GM21717 (cell line): ENCODE measurements at regions not wholly inside any gene's neighbourhood (a gene's known extent, or its start where the extent isn't known, plus 50 kb on each side); places are given as distances from the start of the nearest gene placed in this dataset.
"Not testable (repeated sequence)": the region's sequence is repeated elsewhere in the genome, so short reads cannot be mapped to it uniquely, and the experiment has no call there.

Experiments used
- ATAC-seq: cut with Tn5 transposase; IDR thresholded peaks from one replicate; pipeline ENCODE4 v1.9.1; 2021; ENCODE audit warnings: mild to moderate bottlenecking, moderate library complexity; ENCODE audit not compliant: unreplicated experiment

DNA sequence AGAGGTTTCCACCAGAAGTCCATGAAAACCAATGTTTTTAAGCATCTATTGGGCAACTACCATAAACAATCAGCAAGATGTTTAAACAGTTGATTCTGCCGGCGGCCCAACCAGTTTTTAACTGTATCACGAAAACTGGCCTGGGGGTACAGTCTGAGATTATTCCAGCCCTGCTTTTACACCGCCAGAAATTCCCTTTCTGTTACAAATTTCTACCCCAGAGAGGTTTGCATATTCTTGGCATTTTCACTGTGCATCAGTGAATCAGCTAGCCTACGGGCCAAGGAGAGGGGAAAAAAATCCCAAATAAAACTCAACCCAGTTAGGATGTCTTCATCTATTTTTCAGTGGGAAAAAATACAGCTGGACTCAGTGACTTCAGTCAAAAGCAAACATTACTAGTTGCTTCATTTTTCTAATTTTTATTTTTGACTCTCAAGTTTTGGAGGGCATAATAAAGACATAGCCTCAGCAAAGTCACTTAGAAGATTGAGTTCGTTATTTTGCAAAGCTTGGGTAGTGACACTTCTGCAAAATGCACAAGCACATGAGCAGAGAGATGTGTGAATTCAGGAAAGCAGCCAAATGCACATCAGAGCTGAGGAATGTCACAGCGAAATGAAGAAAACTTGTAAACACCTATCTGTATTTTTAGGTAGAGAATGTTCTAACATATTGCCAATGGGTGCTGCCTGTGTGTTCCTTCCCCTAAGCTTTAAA is 167.8 kb upstream of the GK2 start:
- ATAC-seq: no peak

DNA sequence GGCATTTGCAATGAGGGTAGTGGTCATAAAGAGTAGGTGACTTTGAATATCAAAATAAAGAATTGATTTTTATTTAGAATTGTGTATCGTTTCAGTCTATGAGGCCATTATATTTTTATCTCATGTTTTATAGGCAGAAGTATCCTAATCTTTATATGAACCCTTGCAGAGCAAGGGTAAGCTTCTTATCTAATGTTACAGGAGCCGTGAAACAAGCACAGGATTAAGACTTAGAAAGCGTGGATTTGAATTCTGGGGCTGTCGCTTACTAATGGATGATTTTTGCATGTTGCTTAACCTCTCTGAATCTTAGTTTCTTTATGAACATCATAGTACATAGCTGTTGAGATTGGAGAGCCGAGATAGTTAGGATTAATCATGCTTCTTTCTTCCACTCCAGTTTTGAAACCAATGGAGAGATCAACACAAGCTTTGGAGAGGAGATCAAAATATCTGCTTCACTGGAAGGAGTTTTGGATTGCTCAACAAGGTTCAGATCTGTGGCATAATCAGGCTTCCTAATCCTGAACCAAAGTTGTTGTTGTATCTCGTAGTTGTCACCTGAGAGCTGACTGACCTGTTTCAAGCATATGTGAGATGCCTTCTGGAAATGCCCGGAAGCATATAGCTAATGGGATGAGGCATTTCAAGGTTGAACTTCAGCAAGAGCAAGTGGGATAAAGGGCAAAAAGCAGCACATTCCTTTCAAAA is 166.9 kb upstream of the GK2 start:
- ATAC-seq: no peak

DNA sequence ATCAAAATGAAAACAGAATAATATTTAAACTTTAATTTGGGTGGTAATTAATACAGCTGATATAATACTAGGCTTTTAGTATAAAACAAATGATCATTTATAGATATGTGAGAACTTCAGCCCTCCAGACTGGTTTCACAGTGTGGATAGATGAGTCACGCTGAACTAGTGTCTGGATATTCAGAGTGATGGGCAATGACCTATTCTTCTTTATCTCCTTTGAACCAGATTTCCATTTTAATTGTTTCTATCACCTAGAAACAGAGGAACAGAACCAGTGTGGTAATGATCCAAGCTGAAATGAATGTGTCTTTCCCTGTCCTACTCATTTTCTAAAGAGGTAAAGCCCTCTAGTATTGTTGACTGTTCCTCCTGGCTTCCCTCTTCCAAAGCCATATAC is 155.2 kb upstream of the GK2 start:
- ATAC-seq: no peak

DNA sequence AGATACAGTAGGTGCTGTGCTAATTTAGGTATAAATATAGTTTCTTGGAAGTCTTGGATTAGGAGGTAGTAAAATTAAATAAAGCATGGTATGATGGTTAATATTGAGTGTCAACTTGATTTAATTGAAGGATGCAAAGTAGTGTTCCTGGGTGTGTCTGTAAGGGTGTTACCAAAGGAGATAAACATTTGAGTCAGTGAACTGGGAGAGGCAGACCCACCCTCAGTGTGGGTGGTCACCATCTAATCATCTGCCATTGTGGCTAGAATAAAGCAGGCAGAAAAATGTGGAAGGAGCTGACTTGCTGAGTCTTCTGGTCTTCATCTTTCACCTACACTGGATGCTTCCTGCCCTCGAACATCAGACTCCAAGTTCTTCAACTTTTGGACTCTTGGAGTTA is 153.7 kb upstream of the GK2 start:
- ATAC-seq: no peak

DNA sequence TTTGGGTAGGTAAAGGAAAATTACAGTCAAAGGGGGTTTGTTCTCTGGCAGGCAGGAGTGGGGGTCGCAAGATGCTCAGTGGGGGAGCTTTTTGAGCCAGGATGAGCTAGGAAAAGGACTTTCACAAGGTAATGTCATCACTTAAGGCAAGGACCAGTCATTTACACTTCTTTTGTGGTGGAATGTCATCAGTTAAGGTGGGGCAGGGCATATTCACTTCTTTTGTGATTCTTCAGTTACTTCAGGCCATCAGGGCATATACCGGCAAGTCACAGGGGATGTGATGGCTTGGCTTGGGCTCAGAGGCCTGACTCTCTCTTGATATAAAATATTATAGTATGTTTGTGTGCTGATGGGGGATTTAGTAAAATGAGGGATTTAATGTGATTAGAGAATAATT is 151.4 kb upstream of the GK2 start:
- ATAC-seq: not testable (repeated sequence)

DNA sequence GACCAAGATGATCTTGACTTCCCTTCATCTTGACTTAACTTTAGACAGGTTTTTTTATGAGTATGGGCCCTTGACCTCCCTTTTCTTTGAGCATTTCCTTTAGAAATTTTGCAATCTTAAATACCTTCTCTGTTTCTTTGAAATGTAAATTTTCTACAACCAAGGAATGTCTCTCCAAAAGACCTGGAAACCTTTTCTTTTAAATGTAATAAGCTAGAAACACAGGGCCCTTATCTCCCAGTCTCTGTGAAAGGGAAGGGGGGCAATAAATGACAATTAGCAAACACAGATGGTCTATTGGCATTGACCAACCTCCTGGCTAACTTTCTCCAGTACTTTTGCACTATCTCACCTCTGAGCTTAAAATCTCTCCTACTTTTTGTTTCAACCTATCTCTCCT is 144.3 kb upstream of the GK2 start:
- no peak for ATAC-seq

DNA sequence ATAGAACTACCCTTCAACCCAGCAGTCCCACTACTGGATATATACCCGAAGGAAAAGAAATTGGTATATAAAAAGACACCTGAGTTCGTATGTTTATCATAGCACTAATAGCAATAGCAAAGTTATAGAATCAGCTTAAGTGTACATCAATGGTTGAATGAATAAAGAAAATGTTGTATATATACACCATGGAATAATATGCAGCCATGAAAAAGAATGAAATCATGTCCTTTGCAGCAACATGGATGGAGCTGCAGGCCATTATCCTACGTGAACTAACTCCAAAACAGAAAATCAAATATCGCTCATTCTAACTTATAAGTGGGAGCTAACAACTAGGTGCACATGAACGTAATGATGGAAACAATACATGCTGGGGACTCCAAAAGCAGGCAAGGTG is 143.5 kb upstream of the GK2 start:
- no peak for ATAC-seq

DNA sequence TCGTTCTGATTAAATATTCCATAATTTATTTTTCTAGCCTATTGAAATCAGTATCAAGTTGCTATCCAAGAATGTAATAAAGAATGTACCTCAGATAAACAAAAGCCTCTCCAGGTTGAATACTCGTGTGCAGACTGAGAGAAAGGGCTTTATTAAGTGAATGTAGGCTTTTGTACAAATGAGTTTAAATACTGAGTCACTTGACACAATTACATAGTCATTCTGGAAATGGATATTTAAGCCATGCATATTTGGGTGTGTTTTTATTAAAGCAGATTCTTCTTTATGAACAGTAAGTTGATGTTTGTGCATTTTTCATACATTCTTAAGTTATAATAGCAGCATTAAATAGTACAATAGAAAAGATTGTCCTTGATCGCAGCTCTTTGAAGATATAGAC is 139.8 kb upstream of the GK2 start:
- ATAC-seq: no peak

DNA sequence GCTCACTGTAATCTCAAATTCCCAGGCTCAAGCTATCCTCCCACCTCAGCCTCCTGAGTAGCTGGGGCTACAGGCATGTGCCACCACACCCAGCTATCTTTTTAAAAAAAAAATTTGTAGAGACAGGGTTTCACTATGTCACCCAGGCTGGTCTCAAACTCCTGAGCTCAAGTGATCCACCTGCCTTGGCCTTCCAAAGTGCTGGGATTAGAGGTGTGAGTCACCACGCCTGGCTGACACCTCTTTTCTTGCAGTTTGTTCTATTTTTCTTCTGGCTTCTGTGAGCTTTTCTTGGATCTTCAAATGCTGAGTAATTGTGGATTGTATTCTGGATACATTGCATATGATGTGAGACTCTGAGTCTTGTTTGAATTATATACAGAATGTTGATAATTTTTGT is 137.3 kb upstream of the GK2 start:
- ATAC-seq: not testable (repeated sequence)

DNA sequence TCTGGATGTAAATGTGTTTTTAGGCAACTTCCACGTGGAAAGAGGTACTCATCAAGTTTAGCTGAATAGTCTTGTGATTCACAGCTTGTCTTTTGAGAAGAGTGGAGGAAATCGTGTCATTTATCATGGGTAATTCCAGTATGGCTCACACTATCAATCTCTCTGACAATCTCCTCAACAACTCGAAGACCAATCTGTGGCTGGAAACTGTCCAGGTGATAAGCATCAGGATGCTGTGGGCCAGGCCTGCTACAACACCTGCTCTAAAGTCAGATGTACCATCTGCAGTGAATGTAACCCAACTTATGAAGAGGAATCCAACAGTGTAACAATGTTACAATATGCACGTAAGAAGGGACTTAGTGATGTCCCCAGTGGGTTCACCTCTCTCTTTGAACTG is 132.1 kb upstream of the GK2 start:
- ATAC-seq: no peak

DNA sequence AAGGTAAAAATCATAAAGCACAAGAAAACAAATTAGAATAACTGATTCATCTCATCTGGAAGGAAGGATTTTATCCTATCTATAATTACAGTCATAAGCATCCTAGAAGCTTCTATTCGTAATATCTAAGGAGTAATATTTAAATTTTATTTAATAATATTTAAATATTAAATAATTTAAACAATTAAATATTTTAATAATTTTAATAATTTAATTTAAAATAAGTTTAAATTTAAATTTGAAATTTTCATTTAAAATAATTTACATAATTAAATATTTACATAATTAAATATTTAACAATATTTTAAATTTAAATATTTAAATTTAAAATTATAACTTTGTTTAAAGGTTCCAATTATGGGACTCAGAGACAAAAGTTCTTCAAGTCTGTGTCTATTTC is 127.5 kb upstream of the GK2 start:
- no peak for ATAC-seq

DNA sequence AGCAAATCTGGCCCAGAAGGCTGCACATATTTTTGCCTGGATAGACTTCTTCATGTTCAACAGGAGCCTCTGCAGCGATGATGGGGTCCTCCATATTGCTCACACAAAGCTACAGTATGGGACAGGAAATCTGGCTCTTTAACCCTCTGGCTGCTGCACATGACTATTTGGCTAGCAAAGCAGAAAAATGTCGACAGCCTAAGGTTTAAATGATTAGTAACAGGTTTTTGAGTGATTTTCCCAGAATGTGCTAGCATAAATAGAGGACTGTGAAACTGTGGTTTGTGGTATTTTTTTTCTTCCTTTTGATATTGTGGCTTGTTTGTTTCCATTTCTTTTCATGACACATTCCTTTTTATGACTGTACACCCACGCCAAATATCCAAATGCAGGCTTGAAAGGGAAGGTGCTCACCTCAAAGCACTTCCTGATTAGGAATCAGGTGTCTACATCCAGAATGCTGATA is 120.2 kb upstream of the GK2 start:
- no peak for ATAC-seq

DNA sequence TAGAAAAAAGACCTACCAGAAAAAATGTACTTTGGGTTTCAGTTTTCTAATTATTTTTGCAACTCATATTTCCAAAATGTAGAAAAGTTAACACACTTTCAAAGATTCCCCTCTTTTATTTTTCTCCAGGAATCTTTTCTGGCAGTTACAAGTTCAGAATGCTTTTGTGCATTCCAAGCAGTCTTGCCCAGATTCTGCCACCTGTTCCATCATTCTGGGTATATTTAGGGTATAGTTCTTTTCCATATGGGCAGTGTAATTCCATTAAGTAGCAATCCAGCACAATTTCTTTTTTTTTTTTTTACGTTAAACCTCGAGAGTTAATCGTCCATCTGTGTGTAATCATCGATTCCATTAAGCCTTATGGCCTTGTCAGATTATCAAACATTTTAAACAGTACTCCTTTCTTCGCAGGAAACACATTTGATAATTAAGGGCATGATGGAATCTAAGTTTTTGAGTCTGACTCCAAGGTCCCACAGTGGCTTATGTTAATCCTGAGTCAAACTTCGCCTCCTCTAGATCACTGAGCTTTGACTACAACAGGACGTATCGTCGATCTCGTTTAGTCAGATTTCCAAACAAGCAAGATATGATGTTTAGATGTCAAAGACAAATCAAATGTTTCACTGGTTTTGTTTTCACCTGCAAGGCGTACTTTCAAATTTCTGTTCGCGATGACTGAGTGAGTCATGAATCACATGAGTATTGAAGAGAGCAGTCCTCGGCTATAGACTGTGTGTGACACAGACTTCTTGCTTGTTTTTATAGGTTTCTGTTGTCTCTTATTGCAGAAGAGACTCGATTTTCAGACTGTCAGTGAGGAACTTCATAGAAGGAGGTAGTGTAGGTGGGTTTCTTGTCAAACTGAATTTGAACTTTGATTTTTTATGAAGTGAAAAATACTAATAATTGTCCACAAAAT is 118.9 kb upstream of the GK2 start:
- ATAC-seq: no peak

DNA sequence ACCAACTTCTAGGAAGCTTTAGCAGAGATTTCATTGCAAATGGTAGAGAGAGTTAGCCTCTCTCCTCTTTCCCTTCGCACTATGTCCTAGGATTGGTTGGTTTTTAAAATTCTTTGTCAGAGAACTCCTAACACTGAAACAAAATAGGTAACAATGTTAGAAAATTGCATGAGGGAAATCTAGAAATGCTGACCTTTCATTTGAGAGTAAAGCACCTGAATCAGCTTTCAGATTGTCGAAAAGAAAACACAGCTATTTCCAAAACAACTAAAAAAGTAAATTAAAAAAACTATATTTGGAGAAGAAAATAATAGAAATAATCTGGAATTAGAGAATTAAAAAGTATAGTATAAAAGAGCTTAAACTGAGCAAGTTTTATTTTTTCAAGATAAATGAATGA is 108.1 kb upstream of the GK2 start:
- ATAC-seq: no peak

DNA sequence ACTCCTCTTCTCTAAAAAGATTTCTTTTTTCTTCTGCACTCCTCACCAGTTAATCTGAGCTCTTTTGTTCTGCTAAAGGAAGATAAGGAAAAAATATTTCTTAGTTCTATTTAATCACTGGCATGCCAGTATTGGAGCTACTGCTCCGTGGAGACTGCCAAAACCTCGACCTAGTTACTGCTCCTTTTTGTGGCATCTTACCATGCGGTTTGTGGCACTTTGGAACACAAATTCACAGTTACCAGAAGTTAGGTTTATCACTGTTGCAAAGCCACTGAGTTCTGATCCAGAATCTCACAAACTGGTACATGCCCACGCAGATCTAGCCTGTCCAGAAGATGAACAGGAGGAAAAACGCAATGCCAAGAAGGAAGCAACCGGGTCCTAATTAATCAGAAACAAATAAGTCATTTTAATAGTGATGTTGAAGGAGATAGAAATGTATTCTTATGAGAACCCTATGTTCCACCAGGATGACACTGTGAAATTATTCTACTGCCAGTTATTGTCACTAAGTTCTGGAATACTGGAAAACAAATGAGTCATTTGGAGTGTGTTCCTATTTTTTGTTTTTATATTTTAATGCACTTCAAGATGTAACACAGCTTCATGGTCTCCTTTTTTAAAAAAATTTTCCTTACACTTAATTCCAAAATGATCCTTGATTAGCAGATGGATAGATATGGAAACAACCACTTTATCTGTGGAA is 106.7 kb upstream of the GK2 start:
- no peak for ATAC-seq

DNA sequence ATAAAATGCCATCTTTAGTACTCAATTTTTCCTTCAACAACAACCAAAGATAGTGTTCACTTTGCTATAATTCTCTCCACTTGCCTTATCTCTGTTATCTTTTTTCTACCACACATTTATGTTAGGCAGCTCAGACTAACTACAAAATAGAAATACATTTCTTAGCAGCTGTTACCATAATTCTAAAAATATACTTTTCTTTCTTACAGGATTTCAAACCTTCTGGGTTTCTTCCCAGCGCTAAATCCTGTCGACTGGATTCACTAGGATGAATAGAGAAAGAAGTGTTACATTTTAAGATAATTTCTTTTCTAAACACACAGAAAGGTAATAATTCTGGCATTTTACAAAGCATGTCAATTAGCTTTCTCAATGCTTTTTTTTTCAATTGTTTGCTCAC is 105.5 kb upstream of the GK2 start:
- ATAC-seq: no peak

DNA sequence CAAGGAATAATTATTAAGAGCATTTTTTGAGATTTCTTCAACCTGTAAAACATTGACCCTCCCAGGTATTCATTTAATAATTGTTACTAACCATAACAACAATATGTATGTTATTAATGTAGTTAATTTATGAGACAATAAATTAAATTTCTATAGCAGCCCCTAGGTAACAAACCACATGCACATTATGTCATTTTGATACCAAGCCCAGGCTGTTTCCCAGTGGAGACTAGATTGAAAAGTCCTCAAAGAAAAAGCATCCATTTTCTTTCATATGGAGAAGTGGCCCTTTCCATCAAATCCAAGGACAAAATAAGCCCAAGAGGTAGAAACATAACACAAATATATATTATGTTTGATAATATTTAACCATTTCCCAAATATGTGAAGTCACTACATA is 104.3 kb upstream of the GK2 start:
- ATAC-seq: no peak

DNA sequence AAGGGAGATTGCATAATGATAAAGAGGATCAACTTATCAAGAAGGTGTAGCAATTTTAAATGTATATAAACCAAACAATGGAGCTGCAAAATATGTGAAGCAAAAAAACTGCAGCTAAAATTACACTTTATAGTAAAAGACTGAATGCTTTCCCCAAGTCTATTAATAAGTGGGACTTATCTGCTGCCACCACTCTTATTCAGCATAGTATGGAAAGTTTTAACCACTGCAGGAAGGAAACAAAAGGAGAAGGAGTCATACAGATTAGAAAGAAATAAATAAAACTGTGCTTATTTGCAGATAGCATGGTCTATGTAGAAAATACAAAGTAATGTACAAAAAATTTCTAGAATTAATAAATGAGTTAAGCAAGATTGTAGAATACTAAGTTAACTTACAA is 94.1 kb upstream of the GK2 start:
- ATAC-seq: no peak

DNA sequence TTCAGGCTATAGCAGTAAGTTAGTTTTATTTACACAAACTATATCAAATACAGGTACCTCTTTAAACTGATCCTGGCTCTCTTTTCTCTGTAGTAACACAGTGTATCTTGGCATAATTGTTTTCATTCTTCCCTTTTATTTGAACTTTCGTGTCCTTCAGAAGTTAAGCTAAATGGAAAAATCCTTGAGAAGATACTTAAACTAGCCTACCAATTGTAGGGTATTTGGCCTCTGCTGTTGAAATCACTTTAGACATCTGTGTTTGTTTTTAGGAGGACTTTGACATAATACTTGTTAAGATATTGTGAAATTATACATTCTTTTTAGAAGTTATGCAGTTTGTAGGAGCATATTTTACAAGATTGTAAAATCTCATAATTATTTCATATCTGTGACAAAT is 90.3 kb upstream of the GK2 start:
- ATAC-seq: no peak

DNA sequence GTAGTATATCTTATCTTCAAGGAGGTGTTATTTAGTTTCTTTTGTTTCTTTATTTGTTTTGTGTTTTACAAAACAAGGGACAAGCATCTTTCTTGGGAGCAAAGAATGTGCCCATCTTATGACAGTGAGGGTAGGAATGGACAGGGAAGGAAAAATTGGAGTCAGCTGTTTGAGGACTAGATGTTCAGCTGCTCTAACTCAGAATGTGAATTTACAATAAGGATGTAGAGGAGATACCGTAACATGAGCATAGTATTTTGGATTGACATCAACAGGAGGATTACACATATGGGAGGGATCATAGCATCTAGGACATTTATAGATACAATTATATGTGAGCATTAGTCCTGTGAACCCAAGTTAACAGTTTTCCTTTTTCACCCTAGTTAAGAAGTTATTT is 89.0 kb upstream of the GK2 start:
- no peak for ATAC-seq

DNA sequence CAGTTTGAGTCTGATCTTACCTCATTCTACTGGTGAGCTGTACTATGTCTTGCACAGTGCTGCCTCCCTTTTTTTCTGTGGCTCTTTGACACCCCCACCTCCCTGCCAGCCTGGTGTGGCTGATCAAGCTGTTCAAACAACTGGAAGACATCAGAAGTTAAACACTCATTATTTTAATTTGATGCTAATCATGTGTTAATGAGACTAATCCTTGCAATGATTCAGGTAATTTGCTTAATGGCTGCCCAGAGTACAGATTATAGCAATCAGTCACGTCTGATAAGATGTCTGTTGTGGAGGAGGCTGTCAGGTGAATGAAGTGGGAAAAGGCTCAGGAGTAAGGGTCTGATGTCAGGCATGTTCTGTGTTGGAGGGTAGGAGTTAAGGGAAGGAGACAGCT is 87.4 kb upstream of the GK2 start:
- no peak for ATAC-seq
